ENCODE measurements at regions not wholly inside any gene's neighbourhood (a gene's known extent, or its start where the extent isn't known, plus 50 kb on each side); places are given as distances from the start of the nearest gene placed in this dataset.

GRCh38 chr4:127082986-127083385, 549.8 kb upstream of the INTU start:
- TF ChIP-seq, protein P1, sequence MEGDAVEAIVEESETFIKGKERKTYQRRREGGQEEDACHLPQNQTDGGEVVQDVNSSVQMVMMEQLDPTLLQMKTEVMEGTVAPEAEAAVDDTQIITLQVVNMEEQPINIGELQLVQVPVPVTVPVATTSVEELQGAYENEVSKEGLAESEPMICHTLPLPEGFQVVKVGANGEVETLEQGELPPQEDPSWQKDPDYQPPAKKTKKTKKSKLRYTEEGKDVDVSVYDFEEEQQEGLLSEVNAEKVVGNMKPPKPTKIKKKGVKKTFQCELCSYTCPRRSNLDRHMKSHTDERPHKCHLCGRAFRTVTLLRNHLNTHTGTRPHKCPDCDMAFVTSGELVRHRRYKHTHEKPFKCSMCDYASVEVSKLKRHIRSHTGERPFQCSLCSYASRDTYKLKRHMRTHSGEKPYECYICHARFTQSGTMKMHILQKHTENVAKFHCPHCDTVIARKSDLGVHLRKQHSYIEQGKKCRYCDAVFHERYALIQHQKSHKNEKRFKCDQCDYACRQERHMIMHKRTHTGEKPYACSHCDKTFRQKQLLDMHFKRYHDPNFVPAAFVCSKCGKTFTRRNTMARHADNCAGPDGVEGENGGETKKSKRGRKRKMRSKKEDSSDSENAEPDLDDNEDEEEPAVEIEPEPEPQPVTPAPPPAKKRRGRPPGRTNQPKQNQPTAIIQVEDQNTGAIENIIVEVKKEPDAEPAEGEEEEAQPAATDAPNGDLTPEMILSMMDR (IDR thresholded peaks at IDR 0.05) = no peak
- no peak overlapping the region for H3K4me3 ChIP-seq
- no peak overlapping the region for H3K27ac ChIP-seq
- no peak for DNase-seq
- no peaks in the 10 kb centered on the region for H3K36me3 ChIP-seq
- no peaks in the 10 kb centered on the region for H3K4me1 ChIP-seq
- no peaks in the 10 kb centered on the region for H3K9me3 ChIP-seq
- H3K27me3 ChIP-seq = no peaks in the 10 kb centered on the region
- intact Hi-C loops (cut with DNase I; ENCODE audit: low total_unique reads) = no loop called here

DNA sequence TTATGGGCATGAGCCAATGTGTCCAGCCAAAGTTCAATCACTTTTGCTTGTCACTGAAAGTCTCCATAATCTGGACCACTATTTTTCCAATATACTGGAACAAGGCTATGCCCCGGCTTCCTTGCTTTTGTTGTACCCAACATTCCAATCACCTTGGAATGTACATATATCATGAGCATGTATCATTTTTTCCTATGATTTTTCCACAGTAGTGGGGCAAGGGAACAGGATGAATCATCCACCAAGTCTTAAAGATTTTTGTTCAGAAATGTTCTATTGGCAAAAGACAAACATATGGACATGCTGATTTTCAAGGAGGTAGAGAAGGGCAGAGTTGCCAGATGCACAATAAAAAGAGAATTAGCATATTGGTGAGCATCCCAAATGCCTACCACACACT, 548.1 kb upstream of the INTU start:
- Histone ChIP-seq H3K4me1 (no peaks in the 10 kb centered on the region), H3K4me3 (no peak overlapping the region), H3K27ac (no peak overlapping the region), H3K9me3 (no peaks in the 10 kb centered on the region), H3K27me3 (no peaks in the 10 kb centered on the region), H3K36me3 (no peaks in the 10 kb centered on the region)
- intact Hi-C loops (cut with DNase I; ENCODE audit: low total_unique reads) = no loop called here
- DNase-seq = no peak
- TF ChIP-seq, protein P1 (IDR thresholded peaks at IDR 0.05) = no peak

- Histone ChIP-seq H3K27ac (no peak overlapping the region), H3K4me3 (no peak overlapping the region), H3K4me1 (no peaks in the 10 kb centered on the region), H3K36me3 (no peaks in the 10 kb centered on the region), H3K9me3 (peaks cover 0 to 6% (median 0%) of the 10 kb centered on the region in 3 donors), H3K27me3 (no peaks in the 10 kb centered on the region)
- TF ChIP-seq, protein P1 (IDR thresholded peaks at IDR 0.05) = no peak
- no peak for DNase-seq
- intact Hi-C loops (cut with DNase I; ENCODE audit: low total_unique reads) = no loop called here
Measured at GRCh38 chr4:127097061-127097460, 535.7 kb upstream of the INTU start.

GRCh38 chr4:127102361-127102760, 530.4 kb upstream of the INTU start:
- intact Hi-C loops (cut with DNase I; ENCODE audit: low total_unique reads) = no loop called here
- Histone ChIP-seq H3K4me3 (no peak overlapping the region), H3K36me3 (no peaks in the 10 kb centered on the region), H3K27ac (no peak overlapping the region), H3K27me3 (no peaks in the 10 kb centered on the region), H3K4me1 (no peaks in the 10 kb centered on the region), H3K9me3 (peaks cover 0 to 4% (median 0%) of the 10 kb centered on the region in 3 donors)
- TF ChIP-seq, protein P1 (IDR thresholded peaks at IDR 0.05) = no peak
- no peak for DNase-seq

DNA sequence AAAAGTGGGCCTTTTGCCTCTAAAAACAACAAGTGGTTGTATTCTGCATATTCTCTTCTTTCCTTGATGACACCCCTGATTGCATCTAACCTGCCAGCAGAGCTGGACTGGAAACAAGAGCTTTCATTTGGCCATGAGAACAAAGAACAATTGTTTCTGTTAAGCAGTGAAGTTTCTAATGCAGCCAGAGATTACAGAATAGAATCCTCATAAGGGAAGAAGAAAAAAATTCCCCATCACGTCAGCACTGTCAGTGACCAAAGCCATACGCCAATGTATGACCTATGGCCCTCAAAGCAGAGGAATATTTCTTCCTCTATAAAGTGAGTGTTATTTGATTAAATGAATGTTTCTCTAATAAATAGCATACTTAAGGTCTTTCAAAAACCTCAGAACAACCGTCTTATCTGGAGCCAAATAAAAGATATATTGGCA, 529.1 kb upstream of the INTU start:
- H3K36me3 ChIP-seq = no peaks in the 10 kb centered on the region
- intact Hi-C loops (cut with DNase I; ENCODE audit: low total_unique reads) = no loop called here
- H3K27me3 ChIP-seq = no peaks in the 10 kb centered on the region
- no peaks in the 10 kb centered on the region for H3K4me1 ChIP-seq
- no peak overlapping the region for H3K27ac ChIP-seq
- no peak for DNase-seq
- H3K4me3 ChIP-seq = no peak overlapping the region
- TF ChIP-seq, protein P1 (IDR thresholded peaks at IDR 0.05) = no peak
- peaks cover 0 to 7% (median 6%) of the 10 kb centered on the region in 3 donors for H3K9me3 ChIP-seq

GRCh38 chr4:127113844-127114362, 518.9 kb upstream of the INTU start:
- no peak overlapping the region for H3K27ac ChIP-seq
- intact Hi-C loops (cut with DNase I; ENCODE audit: low total_unique reads) = no loop called here
- H3K27me3 ChIP-seq = no peaks in the 10 kb centered on the region
- no peak overlapping the region for H3K4me3 ChIP-seq
- peaks cover 0 to 9% (median 0%) of the 10 kb centered on the region in 3 donors for H3K9me3 ChIP-seq
- no peaks in the 10 kb centered on the region for H3K36me3 ChIP-seq
- TF ChIP-seq, protein P1 (IDR thresholded peaks at IDR 0.05) = no peak
- no peaks in the 10 kb centered on the region for H3K4me1 ChIP-seq
- no peak for DNase-seq
